OCI-M1 (cell line): ENCODE measurements at regions not wholly inside any gene's neighbourhood (a gene's known extent, or its start where the extent isn't known, plus 50 kb on each side); places are given as distances from the start of the nearest gene placed in this dataset.
A peak's percentile ranks its signal among the peaks of the same experiment; 100 is the strongest.

Experiments used
- DNase-seq: peaks from one replicate; lab custom pipeline; 2025; lab: John Stamatoyannopoulos, UW

- no peak for DNase-seq
Measured at GRCh38 chr9:129472651-129473102, 148.2 kb downstream of the C9orf50 start.

GRCh38 chr9:129471201-129472019 is 149.5 kb downstream of the C9orf50 start:
- no peak for DNase-seq

GRCh38 chr9:129469988-129470316 is 150.9 kb downstream of the C9orf50 start:
- DNase-seq = no peak

GRCh38 chr9:129469188-129469987 is 151.5 kb downstream of the C9orf50 start:
- no peak for DNase-seq

- DNase-seq = no peak
Measured at GRCh38 chr9:129467739-129468666, 152.9 kb downstream of the C9orf50 start.

GRCh38 chr9:129467004-129467588 is 153.8 kb downstream of the C9orf50 start:
- no peak for DNase-seq

- no peak for DNase-seq
Measured at GRCh38 chr9:129465834-129466535, 154.9 kb downstream of the C9orf50 start.

- DNase-seq = no peak
Measured at GRCh38 chr9:129464972-129465833, 155.7 kb downstream of the C9orf50 start.

GRCh38 chr9:129463994-129464393 is 156.9 kb downstream of the C9orf50 start:
- DNase-seq = no peak

- no peak for DNase-seq
Measured at GRCh38 chr9:129463477-129463876, 157.4 kb downstream of the C9orf50 start.

GRCh38 chr9:129462360-129462759 is 158.5 kb downstream of the C9orf50 start:
- no peak for DNase-seq

GRCh38 chr9:129460323-129461261 is 160.3 kb downstream of the C9orf50 start:
- peak; percentile 97 for DNase-seq

GRCh38 chr9:129459547-129460322 is 161.2 kb downstream of the C9orf50 start:
- no peak for DNase-seq

- DNase-seq = no peak
Measured at GRCh38 chr9:129458663-129459546, 162.0 kb downstream of the C9orf50 start.

GRCh38 chr9:129458155-129458661 is 162.7 kb downstream of the C9orf50 start:
- peak; percentile 51 for DNase-seq

- DNase-seq = no peak
Measured at GRCh38 chr9:129457325-129457779, 163.5 kb downstream of the C9orf50 start.
